AG04450 (cell line): ENCODE measurements at regions not wholly inside any gene's neighbourhood (a gene's known extent, or its start where the extent isn't known, plus 50 kb on each side); places are given as distances from the start of the nearest gene placed in this dataset.

ENCODE experiments used
- CTCF ChIA-PET: fragments of 300-600, 350-600 bp; formaldehyde crosslinking; extraction: SDS; loops from one replicate; lab custom pipeline; 2022; ENCODE audit warnings: antibody characterized with exemption, inconsistent platforms; lab: Charles Lee
- POLR2A ChIA-PET: fragments of 350-600 bp; formaldehyde crosslinking; extraction: SDS; loops from one replicate; lab custom pipeline; 2021; ENCODE audit warnings: antibody characterized with exemption, inconsistent platforms; lab: Yijun Ruan, JAX
- DNase-seq: peaks from one replicate; pipeline ENCODE4 v3.0.0-alpha.2; 2011; ENCODE audit warnings: low read depth, low spot score
- H3K27ac ChIP-seq: one replicate; pipeline ENCODE4 v1.5.1; 2012; ENCODE audit warnings: low read depth, low read length, control low read depth
- H3K27me3 ChIP-seq: one replicate; pipeline ENCODE4 v1.6.0; 2012; ENCODE audit warnings: low read length; ENCODE audit not compliant: control insufficient read depth, insufficient read depth
- H3K4me3 ChIP-seq: 2 replicates; pipeline ENCODE4 v1.5.1; 2011; ENCODE audit warnings: mild to moderate bottlenecking, low read depth, low read length, control low read depth
- H3K9me3 ChIP-seq: 2 replicates; pipeline ENCODE4 v1.5.1; 2012; ENCODE audit warnings: low read length; ENCODE audit not compliant: control insufficient read depth, insufficient read depth
- TF ChIP-seq, protein P1 (sequence below): IDR thresholded peaks from 2 replicates; pipeline ENCODE4 v1.5.1; 2011; ENCODE audit warnings: low read depth, low read length, control low read depth, inconsistent platforms

DNA sequence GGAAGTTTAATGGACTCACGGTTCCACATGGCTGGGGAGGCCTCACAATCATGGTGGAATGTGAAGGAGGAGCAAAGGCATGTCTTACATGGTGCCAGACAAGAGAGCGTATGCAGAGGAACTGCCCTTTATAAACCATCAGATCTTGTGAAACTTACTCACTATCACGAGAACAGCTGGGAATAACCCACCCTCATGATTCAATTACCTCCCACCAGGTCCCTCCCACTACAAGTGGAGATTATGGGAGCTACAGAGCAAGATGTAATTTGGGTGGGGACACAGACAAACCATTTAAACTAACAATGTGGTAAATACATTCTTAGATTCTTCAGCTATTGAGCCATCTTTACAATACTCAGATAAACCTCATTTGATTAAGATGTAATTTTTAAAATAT lies 176.1 kb downstream of the SH3BP4 start:
- TF ChIP-seq, protein P1, sequence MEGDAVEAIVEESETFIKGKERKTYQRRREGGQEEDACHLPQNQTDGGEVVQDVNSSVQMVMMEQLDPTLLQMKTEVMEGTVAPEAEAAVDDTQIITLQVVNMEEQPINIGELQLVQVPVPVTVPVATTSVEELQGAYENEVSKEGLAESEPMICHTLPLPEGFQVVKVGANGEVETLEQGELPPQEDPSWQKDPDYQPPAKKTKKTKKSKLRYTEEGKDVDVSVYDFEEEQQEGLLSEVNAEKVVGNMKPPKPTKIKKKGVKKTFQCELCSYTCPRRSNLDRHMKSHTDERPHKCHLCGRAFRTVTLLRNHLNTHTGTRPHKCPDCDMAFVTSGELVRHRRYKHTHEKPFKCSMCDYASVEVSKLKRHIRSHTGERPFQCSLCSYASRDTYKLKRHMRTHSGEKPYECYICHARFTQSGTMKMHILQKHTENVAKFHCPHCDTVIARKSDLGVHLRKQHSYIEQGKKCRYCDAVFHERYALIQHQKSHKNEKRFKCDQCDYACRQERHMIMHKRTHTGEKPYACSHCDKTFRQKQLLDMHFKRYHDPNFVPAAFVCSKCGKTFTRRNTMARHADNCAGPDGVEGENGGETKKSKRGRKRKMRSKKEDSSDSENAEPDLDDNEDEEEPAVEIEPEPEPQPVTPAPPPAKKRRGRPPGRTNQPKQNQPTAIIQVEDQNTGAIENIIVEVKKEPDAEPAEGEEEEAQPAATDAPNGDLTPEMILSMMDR = no peak
- Histone ChIP-seq H3K27ac (no peak overlapping the region), H3K27me3 (peaks cover 11% of the 10 kb centered on the region), H3K9me3 (no peaks in the 10 kb centered on the region), H3K4me3 (no peak overlapping the region)
- POLR2A ChIA-PET = no interaction called here
- no peak for DNase-seq
- CTCF ChIA-PET = interaction anchor here (0.7 to 2.4 kb wide), 8 partner anchors 9 to 874 kb away, joined by 3 to 10 read pairs (median 6); no protein-coding TSS in a partner anchor

DNA sequence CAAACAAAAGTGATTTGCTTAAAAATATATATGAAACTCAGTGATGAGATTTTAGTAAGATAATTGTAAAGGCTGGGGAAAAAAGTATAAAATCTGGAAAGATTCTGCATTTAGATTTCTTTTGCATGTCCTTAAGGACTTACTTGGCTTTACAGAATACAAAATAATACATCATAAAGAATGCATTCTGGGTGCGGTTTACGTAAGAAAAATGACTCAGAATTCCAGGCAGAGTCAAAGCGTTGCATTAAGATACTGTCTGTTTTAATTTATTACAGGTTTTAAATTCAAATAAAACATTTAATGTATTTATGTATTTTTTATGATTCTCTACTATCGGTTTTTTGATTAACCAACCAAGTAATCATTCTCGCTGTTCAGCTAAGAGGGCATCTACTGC lies 178.0 kb downstream of the SH3BP4 start:
- Histone ChIP-seq H3K27me3 (peaks cover 17% of the 10 kb centered on the region), H3K9me3 (no peaks in the 10 kb centered on the region), H3K4me3 (no peak overlapping the region), H3K27ac (no peak overlapping the region)
- no peak for DNase-seq
- CTCF ChIA-PET = interaction anchor here (0.7 to 8.0 kb wide), 3 partner anchors 71 to 616 kb away, joined by 5 to 164 read pairs (median 11); no protein-coding TSS in a partner anchor
- TF ChIP-seq, protein P1 = no peak
- POLR2A ChIA-PET = no interaction called here

DNA sequence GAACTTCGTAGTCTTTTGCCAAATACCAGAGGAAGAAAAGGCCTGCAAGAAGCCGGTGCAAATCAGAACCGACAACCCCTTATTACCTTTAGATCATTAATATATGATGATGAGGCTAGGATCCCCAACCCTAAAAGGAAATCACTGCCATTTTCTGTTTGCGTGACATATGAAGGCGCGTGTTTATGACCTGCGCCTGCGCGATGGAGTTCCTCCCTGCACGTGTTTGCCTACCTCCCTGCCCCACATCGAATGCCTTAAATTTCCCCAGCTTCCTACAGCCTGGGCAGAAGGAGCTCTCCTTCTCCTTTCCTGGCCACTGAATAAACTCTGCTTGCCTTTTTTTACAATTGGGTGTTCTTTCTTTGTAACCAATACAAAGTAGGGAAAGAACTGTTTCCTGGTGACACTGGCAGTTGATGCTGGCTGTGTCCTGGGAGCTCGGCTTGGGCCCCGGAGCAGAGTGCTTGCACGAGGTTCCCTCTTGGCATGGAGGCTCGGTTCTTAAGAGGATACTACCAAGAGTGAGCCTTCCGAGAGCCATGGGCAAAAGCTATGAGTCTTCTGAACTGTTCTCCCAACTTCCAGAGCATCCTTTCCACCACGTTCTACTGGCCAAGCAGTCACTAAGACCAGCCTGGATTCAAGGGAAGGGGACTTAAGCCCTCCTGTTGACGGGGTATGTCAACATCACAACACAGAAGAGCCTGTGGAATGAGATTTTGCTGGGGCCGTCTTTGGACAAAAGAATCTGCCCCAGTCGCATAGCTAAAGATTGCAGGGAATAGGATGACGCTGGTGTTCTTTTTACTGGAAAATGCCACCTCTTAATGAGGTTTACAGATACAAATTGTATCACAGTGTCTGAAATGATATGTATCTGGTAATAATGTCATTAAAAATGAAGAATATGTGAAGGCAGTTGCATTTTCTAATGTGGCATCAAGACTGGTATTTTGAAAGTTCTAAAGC lies 179.8 kb downstream of the SH3BP4 start:
- peaks cover 19% of the 10 kb centered on the region for H3K27me3 ChIP-seq
- DNase-seq = no peak
- no peak overlapping the region for H3K4me3 ChIP-seq
- ChIA-PET CTCF (interaction anchor here (0.5 to 8.0 kb wide), 5 partner anchors 11 to 615 kb away, joined by 3 to 164 read pairs (median 4); no protein-coding TSS in a partner anchor), POLR2A (no interaction called here)
- TF ChIP-seq, protein P1 = no peak
- H3K27ac ChIP-seq = no peak overlapping the region
- H3K9me3 ChIP-seq = no peaks in the 10 kb centered on the region

DNA sequence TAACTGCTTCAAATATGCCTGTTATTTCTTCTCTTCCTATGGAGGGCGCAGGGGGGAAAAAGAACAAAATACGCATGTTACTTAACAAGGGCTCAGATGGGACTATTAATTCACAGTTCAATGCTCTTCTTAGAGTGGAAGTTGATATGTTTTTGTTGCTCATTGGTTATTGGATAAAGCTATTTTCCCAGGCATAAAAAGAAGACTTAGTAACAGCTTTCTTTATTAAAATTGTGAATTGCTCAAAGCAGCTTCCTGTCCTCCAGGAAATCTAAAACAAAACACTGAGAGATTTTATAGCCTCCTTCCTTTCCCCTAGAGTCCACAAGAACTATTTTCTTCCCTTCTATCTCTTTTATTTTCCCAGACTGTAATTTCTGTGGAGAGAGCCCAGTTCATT lies 180.8 kb downstream of the SH3BP4 start:
- ChIA-PET POLR2A (no interaction called here), CTCF (interaction anchor here (0.7 to 8.0 kb wide), 4 partner anchors 11 to 614 kb away, joined by 3 to 164 read pairs (median 4); no protein-coding TSS in a partner anchor)
- H3K4me3 ChIP-seq = no peak overlapping the region
- H3K27me3 ChIP-seq = peaks cover 19% of the 10 kb centered on the region
- no peak for DNase-seq
- no peaks in the 10 kb centered on the region for H3K9me3 ChIP-seq
- H3K27ac ChIP-seq = no peak overlapping the region
- TF ChIP-seq, protein P1 = no peak

DNA sequence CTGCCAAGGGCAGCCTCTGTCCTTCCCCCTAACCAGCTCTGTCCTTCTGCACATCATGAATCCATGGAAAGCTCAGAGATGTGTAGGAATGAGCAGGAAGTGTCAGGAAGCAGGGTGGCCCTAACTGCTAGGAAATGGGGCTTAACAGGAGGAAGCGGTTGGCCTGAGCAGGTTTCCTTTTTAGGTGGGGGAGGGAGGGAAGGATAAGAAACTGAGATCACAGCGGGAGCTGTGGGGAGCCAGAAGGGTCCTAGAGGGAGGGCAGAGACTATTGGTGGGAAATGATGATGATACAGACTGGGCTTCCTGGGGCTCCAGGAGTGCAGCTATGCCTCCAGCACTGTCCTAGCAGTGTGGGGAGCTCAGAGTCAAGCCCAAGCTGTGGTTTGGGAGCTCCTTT lies 182.0 kb downstream of the SH3BP4 start:
- no peak overlapping the region for H3K27ac ChIP-seq
- POLR2A ChIA-PET = no interaction called here
- no peak for DNase-seq
- no peaks in the 10 kb centered on the region for H3K9me3 ChIP-seq
- H3K27me3 ChIP-seq = peaks cover 19% of the 10 kb centered on the region
- CTCF ChIA-PET = interaction anchor here (0.7 to 8.0 kb wide), 7 partner anchors 10 to 612 kb away, joined by 3 to 164 read pairs (median 3); no protein-coding TSS in a partner anchor
- TF ChIP-seq, protein P1 = no peak
- H3K4me3 ChIP-seq = no peak overlapping the region
